Brain microvascular endothelial cell (primary cell): ENCODE measurements at regions not wholly inside any gene's neighbourhood (a gene's known extent, or its start where the extent isn't known, plus 50 kb on each side); places are given as distances from the start of the nearest gene placed in this dataset.

Experiments
- DNase-seq: peaks from one replicate; pipeline ENCODE4 v3.0.0-alpha.2; 2020
- H3K27ac ChIP-seq: fragments of 250-450 bp; sonication (Bioruptor Pico); 2 replicates; pipeline ENCODE4 v1.5.1; 2020; ENCODE audit warnings: mild to moderate bottlenecking, moderate library complexity
- H3K27me3 ChIP-seq: fragments of 250-450 bp; sonication (Bioruptor Pico); replicated peaks from 2 replicates; pipeline ENCODE4 v1.5.1; 2020; ENCODE audit warnings: mild to moderate bottlenecking
- H3K36me3 ChIP-seq: fragments of 250-450 bp; sonication (Bioruptor Pico); replicated peaks from 2 replicates; pipeline ENCODE4 v1.5.1; 2020; ENCODE audit warnings: mild to moderate bottlenecking
- H3K4me3 ChIP-seq: 2 replicates; pipeline ENCODE4 v1.5.1; 2011; ENCODE audit warnings: low read depth, mild to moderate bottlenecking, control low read depth, low read length, moderate library complexity
- CTCF ChIP-seq: IDR thresholded peaks from 2 replicates; pipeline ENCODE4 v1.5.1; 2011; ENCODE audit warnings: low read depth, mild to moderate bottlenecking, moderate library complexity, low read length, control low read depth, inconsistent platforms; ENCODE audit errors: missing control alignments
- in situ Hi-C: cut with HindIII; loops from 2 replicates; pipeline ENCODE4 v1.10.0; 2017; ENCODE audit warnings: low sequenced_read_pairs, low pct_ligation_motif_present

- Histone ChIP-seq H3K36me3 (no peaks in the 10 kb centered on the region), H3K27me3 (no peaks in the 10 kb centered on the region), H3K4me3 (no peak overlapping the region), H3K27ac (no peak overlapping the region)
- DNase-seq = no peak
- no peak for TF ChIP-seq CTCF
- in situ Hi-C loops = no loop called here
These were observed 133.8 kb downstream of the BRD1 start for GRCh38 chr22:49693848-49694247.

- H3K4me3 ChIP-seq = no peak overlapping the region
- in situ Hi-C loops = no loop called here
- H3K27me3 ChIP-seq = no peaks in the 10 kb centered on the region
- no peak for DNase-seq
- H3K36me3 ChIP-seq = no peaks in the 10 kb centered on the region
- no peak for TF ChIP-seq CTCF
- H3K27ac ChIP-seq = no peak overlapping the region
These were observed 134.3 kb downstream of the BRD1 start for GRCh38 chr22:49693416-49693815.

- in situ Hi-C loops = no loop called here
- no peaks in the 10 kb centered on the region for H3K36me3 ChIP-seq
- H3K4me3 ChIP-seq = no peak overlapping the region
- no peak for TF ChIP-seq CTCF
- no peak overlapping the region for H3K27ac ChIP-seq
- no peaks in the 10 kb centered on the region for H3K27me3 ChIP-seq
- no peak for DNase-seq
These were observed 135.0 kb downstream of the BRD1 start for GRCh38 chr22:49692499-49693225.

- Histone ChIP-seq H3K36me3 (no peaks in the 10 kb centered on the region), H3K27me3 (no peaks in the 10 kb centered on the region), H3K27ac (no peak overlapping the region), H3K4me3 (no peak overlapping the region)
- in situ Hi-C loops = no loop called here
- DNase-seq = no peak
- TF ChIP-seq CTCF = no peak
These were observed 136.4 kb downstream of the BRD1 start for GRCh38 chr22:49691256-49691655.

GRCh38 chr22:49690454-49690853 lies 137.2 kb downstream of the BRD1 start:
- no peaks in the 10 kb centered on the region for H3K36me3 ChIP-seq
- no peaks in the 10 kb centered on the region for H3K27me3 ChIP-seq
- in situ Hi-C loops = no loop called here
- H3K27ac ChIP-seq = no peak overlapping the region
- DNase-seq = no peak
- no peak overlapping the region for H3K4me3 ChIP-seq
- no peak for TF ChIP-seq CTCF

GRCh38 chr22:49689858-49690257 lies 137.8 kb downstream of the BRD1 start:
- in situ Hi-C loops = no loop called here
- Histone ChIP-seq H3K27ac (no peak overlapping the region), H3K36me3 (no peaks in the 10 kb centered on the region), H3K4me3 (no peak overlapping the region), H3K27me3 (no peaks in the 10 kb centered on the region)
- DNase-seq = no peak
- no peak for TF ChIP-seq CTCF
